Right lobe of liver (tissue), 6 donors: ENCODE measurements at regions not wholly inside any gene's neighbourhood (a gene's known extent, or its start where the extent isn't known, plus 50 kb on each side); places are given as distances from the start of the nearest gene placed in this dataset.

Source experiments
- ATAC-seq, 4 donors: fragments of 200-7000 bp; cut with Tn5 transposase; one replicate each; pipeline ENCODE4 v1.9.1; 2020; ENCODE audit warnings: mild to moderate bottlenecking in 4 of 4, moderate library complexity in 4 of 4
- DNase-seq, 3 donors: peaks; one replicate each; pipeline ENCODE4 v3.0.0-alpha.2; 2020
- H3K27ac ChIP-seq, 3 donors: fragments of 200-600 bp; one replicate each; pipeline ENCODE4 v1.8.0; 2022
- H3K27me3 ChIP-seq, 2 donors: fragments of 200-600 bp; one replicate each; pipeline ENCODE4 v1.8.0; 2022
- H3K36me3 ChIP-seq, 4 donors: fragments of 200-600 bp; sonication (generic) in 1 of 4; one replicate each; pipeline versions ENCODE4 v1.5.1 to v1.8.0; 2017 to 2022; ENCODE audit warnings: control low read depth in 1 of 4
- H3K4me1 ChIP-seq, 4 donors: fragments of 200-600 bp; sonication (generic) in 1 of 4; one replicate each; pipeline versions ENCODE4 v1.5.1 to v1.8.0; 2017 to 2022; ENCODE audit warnings: control low read depth in 1 of 4
- H3K4me3 ChIP-seq, 3 donors: fragments of 200-600 bp; one replicate each; pipeline ENCODE4 v1.8.0; 2022
- H3K9me3 ChIP-seq, 4 donors: fragments of 200-600 bp; sonication (generic) in 1 of 4; one replicate each; pipeline versions ENCODE4 v1.5.1 to v1.8.0; 2017 to 2022; ENCODE audit warnings: control low read depth in 1 of 4
- CTCF ChIP-seq, 4 donors: fragments of 200-600 bp in 3 of 4; fragments of 450-650 bp in 1 of 4; IDR thresholded peaks; one replicate each; pipeline versions ENCODE4 v1.5.1 to v1.8.0; 2016 to 2022; ENCODE audit warnings: antibody characterized with exemption in 4 of 4, mild to moderate bottlenecking in 2 of 4
- POLR2A ChIP-seq: fragments of 450-650 bp; IDR thresholded peaks from one replicate; pipeline ENCODE4 v1.6.1; 2017; ENCODE audit warnings: antibody characterized with exemption, mild to moderate bottlenecking
- WGBS: methylation state at CpG from one replicate; pipeline ENCODE4 v1.1.6; 2018; ENCODE audit warnings: low coverage, low lambda C conversion rate; ENCODE audit not compliant: insufficient coverage; ENCODE audit errors: missing lambda C conversion rate; 5-methylcytosine and 5-hydroxymethylcytosine counted together
- intact Hi-C, 2 donors: fragments of 100-400 bp; cut with DNase I; formaldehyde crosslinking; loops; one replicate each; pipeline versions ENCODE4 v1.11.2 to v1.14.1; 2022
- donor health status: DM: no; HTN: yes; CAD: no.
- donor health status: DM: no; HTN: no; CAD: no.
- donor health status: DM: no; HTN: no; CAD: no.
- donor health status: DM: no; HTN: yes; CAD: no.
- donor health status: DM: no; HTN: yes; CAD: no.

- intact Hi-C loops: no loop called here
Observed at GRCh38 chr20:60751826-60752225, 500.2 kb upstream of the CDH4 start.

GRCh38 chr20:60752741-60753420, 499.2 kb upstream of the CDH4 start:
- Histone ChIP-seq H3K4me1 (no peaks in the 10 kb centered on the region), H3K36me3 (no peaks in the 10 kb centered on the region), H3K4me3 (no peak overlapping the region), H3K9me3 (no peaks in the 10 kb centered on the region), H3K27me3 (no peaks in the 10 kb centered on the region), H3K27ac (no peak overlapping the region)
- DNase-seq: no peak
- ATAC-seq: no peak
- intact Hi-C loops: no loop called here
- WGBS: 41% methylated on average over 6 of the region's 17 CpGs
- no peak for TF ChIP-seq CTCF (IDR thresholded peaks at IDR 0.05)
- TF ChIP-seq POLR2A: no peak

More at GRCh38 chr20:60751826-60752225, 500.2 kb upstream of the CDH4 start:
- H3K27me3 ChIP-seq: no peaks in the 10 kb centered on the region
- H3K9me3 ChIP-seq: no peaks in the 10 kb centered on the region
- DNase-seq: no peak
- H3K27ac ChIP-seq: no peak overlapping the region
- H3K4me3 ChIP-seq: no peak overlapping the region
- no peaks in the 10 kb centered on the region for H3K36me3 ChIP-seq
- no peaks in the 10 kb centered on the region for H3K4me1 ChIP-seq
- no peak for ATAC-seq
- 48% methylated on average over 5 of the region's 7 CpGs for WGBS
- no peak for TF ChIP-seq POLR2A
- TF ChIP-seq CTCF (IDR thresholded peaks at IDR 0.05): no peak

- TF ChIP-seq POLR2A (no peak), CTCF (IDR thresholded peaks at IDR 0.05) (no peak)
- Histone ChIP-seq H3K9me3 (no peaks in the 10 kb centered on the region), H3K27me3 (no peaks in the 10 kb centered on the region), H3K27ac (no peak overlapping the region), H3K4me3 (no peak overlapping the region), H3K36me3 (no peaks in the 10 kb centered on the region), H3K4me1 (no peaks in the 10 kb centered on the region)
- intact Hi-C loops: no loop called here
- WGBS: 63% methylated on average over 4 of the region's 4 CpGs
- DNase-seq (no peak), ATAC-seq (no peak)
Observed at GRCh38 chr20:60754856-60755255, 497.2 kb upstream of the CDH4 start.

- Histone ChIP-seq H3K27ac (no peak overlapping the region), H3K36me3 (no peaks in the 10 kb centered on the region), H3K9me3 (no peaks in the 10 kb centered on the region), H3K4me1 (no peaks in the 10 kb centered on the region), H3K27me3 (no peaks in the 10 kb centered on the region), H3K4me3 (no peak overlapping the region)
- DNase-seq (no peak), ATAC-seq (no peak)
- 51% methylated on average over 6 of the region's 6 CpGs for WGBS
- no peak for TF ChIP-seq POLR2A
- no peak for TF ChIP-seq CTCF (IDR thresholded peaks at IDR 0.05)
- intact Hi-C loops: no loop called here
Observed at GRCh38 chr20:60759651-60760050, 492.4 kb upstream of the CDH4 start.
